Epithelial cell of proximal tubule (primary cell): ENCODE measurements at regions not wholly inside any gene's neighbourhood (a gene's known extent, or its start where the extent isn't known, plus 50 kb on each side); places are given as distances from the start of the nearest gene placed in this dataset.

Experiments used
- DNase-seq: peaks from one replicate; pipeline ENCODE4 v3.0.0-alpha.2; 2011; ENCODE audit warnings: low read depth
- H3K4me3 ChIP-seq: 2 replicates; pipeline ENCODE4 v1.5.1; 2011; ENCODE audit warnings: low read depth, mild to moderate bottlenecking, low read length
- CTCF ChIP-seq: conservative IDR thresholded peaks from 2 replicates; pipeline ENCODE4 v1.5.1; 2012; ENCODE audit warnings: low read depth, mild to moderate bottlenecking, low read length

GRCh38 chr14:42014301-42014700, 407.6 kb downstream of the LRFN5 start:
- no peak for DNase-seq
- no peak overlapping the region for H3K4me3 ChIP-seq
- TF ChIP-seq CTCF: no peak

GRCh38 chr14:42013559-42013958, 406.9 kb downstream of the LRFN5 start:
- no peak for DNase-seq
- no peak for TF ChIP-seq CTCF

GRCh38 chr14:42013153-42013552, 406.5 kb downstream of the LRFN5 start:
- no peak overlapping the region for H3K4me3 ChIP-seq
- TF ChIP-seq CTCF: no peak
- no peak for DNase-seq

More at GRCh38 chr14:42013559-42013958, 406.9 kb downstream of the LRFN5 start:
- no peak overlapping the region for H3K4me3 ChIP-seq

GRCh38 chr14:42011221-42011620, 404.5 kb downstream of the LRFN5 start:
- H3K4me3 ChIP-seq: no peak overlapping the region
- no peak for TF ChIP-seq CTCF
- no peak for DNase-seq

- TF ChIP-seq CTCF: no peak
- no peak overlapping the region for H3K4me3 ChIP-seq
- no peak for DNase-seq
These were observed 397.6 kb downstream of the LRFN5 start for GRCh38 chr14:42004321-42004720.

- no peak for TF ChIP-seq CTCF
- no peak for DNase-seq
- no peak overlapping the region for H3K4me3 ChIP-seq
These were observed 395.5 kb downstream of the LRFN5 start for GRCh38 chr14:42002141-42002540.

GRCh38 chr14:42001431-42001830, 394.8 kb downstream of the LRFN5 start:
- no peak overlapping the region for H3K4me3 ChIP-seq
- TF ChIP-seq CTCF: no peak
- no peak for DNase-seq
